GM12865 (cell line): ENCODE measurements at regions not wholly inside any gene's neighbourhood (a gene's known extent, or its start where the extent isn't known, plus 50 kb on each side); places are given as distances from the start of the nearest gene placed in this dataset.

ENCODE experiments used
- DNase-seq: peaks from one replicate; pipeline ENCODE4 v3.0.0; 2010; ENCODE audit warnings: low read depth
- H3K4me3 ChIP-seq: 2 replicates; pipeline ENCODE4 v1.5.1; 2011; ENCODE audit warnings: mild to moderate bottlenecking, low read depth, low read length, control low read depth
- TF ChIP-seq, protein P1 (sequence below): IDR thresholded peaks from 2 replicates; pipeline ENCODE4 v1.5.1; 2011; ENCODE audit warnings: low read length, control low read depth, low read depth, inconsistent platforms; ENCODE audit not compliant: insufficient read depth; ENCODE audit errors: missing control alignments

DNA sequence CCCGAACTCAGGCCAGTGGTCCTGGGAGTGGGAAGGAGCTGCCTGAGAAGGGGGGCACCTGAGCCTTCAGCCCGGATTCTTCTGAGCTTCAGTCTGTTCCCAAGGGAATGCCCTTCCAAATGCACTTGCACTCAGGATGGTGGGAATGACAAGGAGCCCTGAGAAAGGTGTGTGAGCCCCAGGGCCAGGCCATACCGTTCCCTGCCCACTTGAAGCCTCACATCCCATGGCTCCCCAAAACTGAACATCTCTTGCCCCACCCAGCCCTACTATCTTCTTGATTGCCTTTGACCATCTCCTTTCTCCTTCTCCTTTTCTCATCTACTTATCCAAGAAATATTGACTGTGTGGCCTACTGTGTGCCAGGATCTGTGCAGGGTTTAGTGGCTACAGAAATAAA is 84.4 kb upstream of the HSPA9 start:
- no peak overlapping the region for H3K4me3 ChIP-seq
- TF ChIP-seq, protein P1, sequence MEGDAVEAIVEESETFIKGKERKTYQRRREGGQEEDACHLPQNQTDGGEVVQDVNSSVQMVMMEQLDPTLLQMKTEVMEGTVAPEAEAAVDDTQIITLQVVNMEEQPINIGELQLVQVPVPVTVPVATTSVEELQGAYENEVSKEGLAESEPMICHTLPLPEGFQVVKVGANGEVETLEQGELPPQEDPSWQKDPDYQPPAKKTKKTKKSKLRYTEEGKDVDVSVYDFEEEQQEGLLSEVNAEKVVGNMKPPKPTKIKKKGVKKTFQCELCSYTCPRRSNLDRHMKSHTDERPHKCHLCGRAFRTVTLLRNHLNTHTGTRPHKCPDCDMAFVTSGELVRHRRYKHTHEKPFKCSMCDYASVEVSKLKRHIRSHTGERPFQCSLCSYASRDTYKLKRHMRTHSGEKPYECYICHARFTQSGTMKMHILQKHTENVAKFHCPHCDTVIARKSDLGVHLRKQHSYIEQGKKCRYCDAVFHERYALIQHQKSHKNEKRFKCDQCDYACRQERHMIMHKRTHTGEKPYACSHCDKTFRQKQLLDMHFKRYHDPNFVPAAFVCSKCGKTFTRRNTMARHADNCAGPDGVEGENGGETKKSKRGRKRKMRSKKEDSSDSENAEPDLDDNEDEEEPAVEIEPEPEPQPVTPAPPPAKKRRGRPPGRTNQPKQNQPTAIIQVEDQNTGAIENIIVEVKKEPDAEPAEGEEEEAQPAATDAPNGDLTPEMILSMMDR = no peak
- DNase-seq = no peak

DNA sequence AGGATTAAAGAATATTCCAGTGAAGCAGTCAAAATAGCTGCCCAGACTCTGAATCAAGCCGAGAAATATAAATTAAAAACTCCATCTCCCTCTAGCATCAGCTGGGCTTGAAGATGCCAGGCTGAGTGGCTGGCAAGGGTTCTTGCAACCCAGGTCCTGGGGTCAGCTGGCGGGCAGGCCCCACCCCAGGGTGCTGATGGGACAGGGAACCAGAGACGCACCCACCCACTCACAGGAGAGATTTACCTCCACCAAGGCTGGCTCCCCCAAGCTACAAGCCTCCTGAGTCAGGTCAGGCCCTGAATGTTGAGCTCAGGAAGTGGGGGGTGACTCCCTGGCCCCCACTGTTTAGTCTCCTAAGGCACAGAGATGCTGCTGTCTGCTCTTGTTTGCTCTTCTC is 83.9 kb upstream of the HSPA9 start:
- TF ChIP-seq, protein P1 = no peak
- no peak overlapping the region for H3K4me3 ChIP-seq
- no peak for DNase-seq

GRCh38 chr5:138658676-138659075 is 83.5 kb upstream of the HSPA9 start:
- DNase-seq = no peak
- TF ChIP-seq, protein P1 = no peak
- H3K4me3 ChIP-seq = no peak overlapping the region

GRCh38 chr5:138657360-138657759 is 82.2 kb upstream of the HSPA9 start:
- TF ChIP-seq, protein P1 = no peak
- H3K4me3 ChIP-seq = no peak overlapping the region
- DNase-seq = no peak

DNA sequence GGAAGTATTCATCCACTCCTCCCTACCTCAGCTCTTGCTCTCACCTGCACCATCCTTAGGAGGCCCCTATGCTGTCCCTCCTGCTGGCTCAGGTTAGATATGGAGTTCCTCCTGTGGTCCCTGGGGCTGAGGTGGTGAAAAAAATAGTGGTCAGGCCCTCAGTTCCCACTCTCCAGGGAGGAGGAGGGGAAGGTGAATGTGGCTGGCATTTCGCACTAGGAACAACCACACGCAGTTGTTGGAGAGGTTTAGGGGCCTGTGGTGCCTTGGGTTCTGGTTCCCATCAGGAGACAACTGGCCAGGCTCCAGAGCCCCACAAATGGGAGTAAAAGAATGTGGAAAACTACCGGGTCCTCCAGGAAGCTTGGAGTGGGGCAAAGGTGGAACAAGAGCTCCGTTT is 81.7 kb upstream of the HSPA9 start:
- TF ChIP-seq, protein P1 = no peak
- H3K4me3 ChIP-seq = no peak overlapping the region
- no peak for DNase-seq

DNA sequence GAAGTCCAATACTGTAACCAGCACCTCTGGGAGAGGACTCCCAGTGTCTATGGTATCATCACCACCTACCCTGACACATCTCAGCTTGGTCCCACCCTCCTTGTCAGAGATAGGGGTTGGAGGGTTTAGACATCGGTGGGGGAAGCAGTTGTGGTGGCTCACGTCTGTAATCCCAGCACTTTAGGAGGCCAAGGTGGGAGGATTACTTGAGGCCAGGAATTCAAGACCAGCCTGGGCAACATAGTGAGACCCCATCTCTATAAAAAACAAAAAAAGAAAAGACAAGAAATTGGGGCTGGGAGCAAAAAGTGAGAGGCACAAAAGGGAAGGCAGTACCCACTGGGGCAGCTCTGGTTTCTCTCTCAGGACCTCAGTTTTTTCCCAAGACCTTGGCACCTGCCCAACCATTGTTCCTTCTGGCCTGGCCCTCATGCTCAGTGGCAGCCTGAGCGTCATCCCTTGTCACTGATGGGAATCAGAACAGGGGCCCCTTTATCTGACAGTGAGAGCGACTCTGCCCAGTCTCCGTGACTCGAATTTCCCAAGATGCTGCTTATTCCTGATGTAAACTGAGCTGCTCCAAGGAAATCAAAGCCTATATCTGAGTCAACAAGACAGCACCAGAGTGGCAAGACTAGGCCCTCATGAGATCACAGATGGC is 80.5 kb upstream of the HSPA9 start:
- TF ChIP-seq, protein P1 = no peak
- H3K4me3 ChIP-seq = no peak overlapping the region
- DNase-seq = no peak

DNA sequence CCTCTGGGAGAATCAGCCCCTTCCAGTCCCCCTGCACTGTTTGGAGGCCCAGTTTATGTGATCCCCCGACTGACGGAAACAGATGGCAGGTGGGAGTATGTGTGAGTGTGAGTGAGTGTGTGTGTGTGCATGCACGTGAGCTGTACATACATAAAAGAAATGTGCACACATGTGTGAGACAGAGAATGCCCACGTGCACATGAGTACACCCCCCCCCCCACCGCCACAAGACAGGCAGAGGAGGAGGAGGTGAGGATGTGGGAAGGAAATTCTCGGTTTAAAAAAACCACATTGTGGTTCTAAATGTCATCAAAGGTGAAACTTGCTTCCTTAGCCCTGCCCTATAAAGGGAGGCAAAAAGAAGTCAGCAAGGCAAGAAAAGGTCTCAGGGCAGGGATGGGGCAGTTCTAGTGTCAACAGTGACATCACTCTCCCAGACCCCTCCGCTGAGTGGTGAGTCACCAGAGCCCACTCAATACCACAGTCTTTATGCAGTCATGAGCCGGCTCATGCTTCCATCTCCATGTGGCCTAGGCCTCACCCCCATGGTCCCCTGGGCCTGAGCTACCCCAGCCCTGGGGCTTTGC is 79.2 kb upstream of the HSPA9 start:
- peak; percentile 75 for DNase-seq
- TF ChIP-seq, protein P1 = no peak
- H3K4me3 ChIP-seq = no peak overlapping the region
